RPMI8226 (cell line): ENCODE measurements at regions not wholly inside any gene's neighbourhood (a gene's known extent, or its start where the extent isn't known, plus 50 kb on each side); places are given as distances from the start of the nearest gene placed in this dataset.
A peak's percentile ranks its signal among the peaks of the same experiment; 100 is the strongest.
"Not testable (repeated sequence)": the region's sequence is repeated elsewhere in the genome, so short reads cannot be mapped to it uniquely, and the experiment has no call there.

ENCODE experiments used
- DNase-seq: peaks from one replicate; pipeline ENCODE4 v3.0.0-alpha.2; 2015

DNA sequence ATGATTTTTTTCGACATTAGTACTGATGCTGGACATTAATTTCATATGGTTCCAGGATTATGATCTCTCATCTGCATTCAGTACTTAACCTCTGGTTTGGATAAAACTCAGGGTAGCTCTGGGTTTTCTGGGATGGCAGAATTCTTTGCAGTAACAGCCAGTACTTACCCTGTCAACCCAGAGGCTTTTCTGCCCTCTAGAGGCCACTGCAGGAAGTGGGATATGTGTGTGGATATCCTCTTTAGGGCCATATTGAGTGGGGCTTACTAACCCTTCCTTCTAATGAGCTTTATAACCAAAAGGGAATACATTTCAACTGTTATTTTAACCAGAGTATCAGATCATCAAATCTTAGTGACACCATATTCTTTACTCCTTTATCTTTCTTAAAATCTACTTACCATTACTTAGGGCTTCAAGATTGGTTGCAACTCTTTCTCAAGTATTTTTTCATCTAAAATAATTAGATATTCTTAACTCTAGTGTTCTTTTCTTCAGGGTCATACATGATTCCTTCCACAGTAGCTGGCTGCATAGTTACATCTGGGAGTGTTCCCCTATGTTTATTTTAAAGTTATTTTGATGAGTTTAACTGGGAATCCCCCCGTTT lies 488.0 kb upstream of the STXBP6 start:
- DNase-seq, result peak; percentile 38

DNA sequence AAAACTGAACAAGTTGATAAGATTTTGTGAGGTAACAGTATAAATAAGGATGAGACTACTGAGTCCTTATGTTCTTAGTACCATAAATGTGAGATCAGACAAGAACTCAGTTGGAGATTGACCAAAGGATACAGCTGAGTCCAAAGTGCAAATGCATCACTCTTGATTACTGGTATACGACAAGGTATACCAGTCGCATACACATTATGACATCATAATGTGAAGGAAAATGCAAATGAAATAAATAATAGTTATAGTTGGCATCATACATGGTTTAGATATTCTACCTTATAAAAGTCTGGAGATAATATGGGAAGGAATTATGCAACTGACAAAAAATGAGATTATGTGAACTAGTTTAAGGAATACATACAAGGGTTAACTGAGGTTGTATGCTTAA lies 476.3 kb upstream of the STXBP6 start:
- no peak for DNase-seq

- no peak for DNase-seq
Measured at GRCh38 chr14:25522926-25523325, 473.0 kb upstream of the STXBP6 start.

GRCh38 chr14:25522116-25522515 lies 472.2 kb upstream of the STXBP6 start:
- DNase-seq, result no peak

- DNase-seq, result no peak
Measured at GRCh38 chr14:25521616-25522015, 471.7 kb upstream of the STXBP6 start.

DNA sequence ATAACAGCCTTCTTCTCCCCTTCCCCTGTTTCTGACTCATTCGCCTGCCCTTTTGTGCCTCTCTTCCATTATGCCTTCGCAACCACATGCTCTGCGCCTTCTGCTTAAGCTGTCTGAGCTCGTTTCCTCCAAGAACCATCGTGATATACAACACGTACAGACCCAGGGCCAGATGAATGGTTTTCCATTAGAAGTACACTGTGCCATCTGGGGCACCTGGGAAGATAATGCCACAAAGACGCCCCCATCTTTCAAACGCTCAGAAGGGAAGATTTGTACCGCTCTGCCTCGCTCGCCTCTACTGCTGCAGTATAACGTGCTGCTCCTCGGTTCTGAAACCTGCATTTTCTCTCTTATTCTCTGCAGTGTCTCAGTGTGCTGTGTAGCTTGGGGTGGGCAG lies 470.9 kb upstream of the STXBP6 start:
- no peak for DNase-seq

DNA sequence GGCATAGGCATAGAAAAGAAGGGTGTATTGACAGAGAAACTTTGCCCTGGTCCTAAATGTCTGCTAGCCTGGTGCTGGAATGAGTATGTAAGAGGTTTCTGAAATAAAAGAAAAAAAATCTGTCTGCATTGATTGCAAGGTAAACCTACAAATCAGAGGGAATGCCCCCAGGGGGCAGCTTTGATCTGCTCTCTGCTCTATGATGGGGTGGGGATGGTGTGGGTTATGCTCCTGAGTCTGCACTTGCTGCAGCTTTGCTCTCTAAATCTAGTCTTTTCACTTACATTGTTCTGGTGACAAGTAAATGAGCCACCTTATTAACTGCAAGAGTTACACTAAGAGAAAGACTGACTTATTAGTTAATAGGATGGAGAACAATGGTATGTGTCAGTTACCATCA lies 468.4 kb upstream of the STXBP6 start:
- DNase-seq, result no peak

DNA sequence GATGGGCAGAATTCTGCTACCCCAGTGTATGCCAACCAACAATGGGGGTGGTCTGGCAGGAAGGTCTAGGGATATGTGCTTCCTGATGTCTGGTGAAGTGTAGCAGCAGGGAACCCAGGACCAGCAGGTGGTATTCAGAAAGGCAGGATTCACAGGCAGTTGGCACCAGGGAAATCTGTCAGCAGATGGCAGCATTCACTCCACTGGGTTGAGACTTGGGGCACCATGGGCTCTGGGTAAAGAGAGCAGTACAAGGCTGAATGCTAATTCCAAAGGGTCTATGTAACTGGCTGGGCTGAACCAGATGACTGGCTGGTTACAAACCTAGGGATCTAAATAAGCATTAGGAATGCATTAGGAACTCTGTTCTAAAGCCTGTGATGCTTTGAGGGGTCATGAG lies 466.9 kb upstream of the STXBP6 start:
- no peak for DNase-seq

GRCh38 chr14:25508845-25509244 lies 458.9 kb upstream of the STXBP6 start:
- DNase-seq, result no peak

DNA sequence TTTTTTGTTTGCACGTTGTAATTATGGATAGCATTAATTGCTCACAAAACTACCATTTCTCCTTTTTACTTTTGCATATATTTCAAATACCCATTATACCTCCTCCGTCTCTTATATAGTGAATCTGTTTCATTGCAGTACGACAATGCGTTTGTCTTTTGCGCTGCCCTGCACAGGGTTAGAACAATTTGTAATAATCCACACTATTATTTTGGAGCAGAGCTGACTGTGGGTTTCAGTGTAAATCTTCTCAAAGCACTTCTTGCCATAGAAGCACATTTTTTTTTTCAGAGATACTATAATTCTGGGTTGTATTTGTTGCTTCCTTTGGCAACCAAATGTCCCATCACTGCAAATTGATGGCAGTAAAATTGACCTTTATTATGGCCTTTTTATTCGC lies 451.8 kb upstream of the STXBP6 start:
- DNase-seq, result no peak

GRCh38 chr14:25488961-25489360 lies 439.0 kb upstream of the STXBP6 start:
- DNase-seq, result no peak

- no peak for DNase-seq
Measured at GRCh38 chr14:25485381-25485780, 435.4 kb upstream of the STXBP6 start.

- no peak for DNase-seq
Measured at GRCh38 chr14:25484906-25485305, 435.0 kb upstream of the STXBP6 start.

DNA sequence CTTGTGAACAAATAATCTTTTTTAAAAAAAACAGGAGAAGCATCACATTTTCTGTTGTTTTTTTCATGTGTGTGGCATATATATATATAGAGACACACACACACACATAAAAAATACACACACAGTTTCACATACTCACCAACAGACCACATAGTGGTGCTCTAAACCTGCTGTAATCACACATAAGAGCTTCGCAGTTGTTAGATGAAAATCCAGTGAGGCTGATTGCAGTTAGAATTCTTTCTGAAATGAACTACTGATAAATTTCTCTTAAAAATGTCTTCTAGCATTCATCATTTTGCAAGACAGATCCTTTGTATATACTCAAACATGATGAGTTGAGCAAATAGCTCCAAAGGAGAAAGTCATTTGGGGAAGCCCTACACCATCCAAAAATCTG lies 434.3 kb upstream of the STXBP6 start:
- no peak for DNase-seq

DNA sequence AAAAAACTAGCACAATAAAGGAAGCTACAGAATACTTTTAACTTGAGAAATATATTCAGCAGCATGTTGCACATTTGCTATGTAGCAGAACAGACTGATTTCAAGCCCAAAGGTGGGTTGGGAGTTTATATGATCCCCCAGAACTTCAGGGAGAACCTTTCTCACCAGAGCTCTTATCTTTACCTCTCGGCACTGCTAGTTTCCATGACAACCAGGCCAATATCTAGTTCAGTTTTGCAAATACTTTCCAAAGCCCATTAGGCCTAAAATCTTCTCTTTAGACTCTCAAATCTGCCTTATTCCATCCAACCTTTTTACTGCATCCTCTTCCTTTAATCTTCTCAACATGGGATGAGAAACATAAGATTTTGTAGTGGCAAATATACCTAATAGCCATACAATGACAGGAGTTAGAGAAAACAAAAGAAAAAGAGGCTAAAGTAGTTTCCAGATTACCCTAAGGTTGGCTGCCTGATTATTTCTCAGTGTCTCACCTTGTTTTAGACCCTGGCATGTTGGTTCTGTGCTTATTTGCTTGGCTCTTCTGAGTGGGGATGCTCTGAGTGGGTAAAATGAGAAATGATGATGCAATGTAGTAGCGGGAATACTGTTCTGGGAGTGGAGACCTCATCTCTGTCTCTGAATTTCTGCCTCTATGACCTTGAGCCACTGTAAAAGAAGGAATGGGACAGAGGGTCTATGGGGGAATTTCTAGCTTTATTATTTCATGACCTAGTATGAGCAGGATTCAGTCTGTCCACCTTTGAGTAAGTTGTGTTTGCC lies 427.6 kb upstream of the STXBP6 start:
- no peak for DNase-seq

- DNase-seq, result no peak
Measured at GRCh38 chr14:25472700-25473099, 422.8 kb upstream of the STXBP6 start.

DNA sequence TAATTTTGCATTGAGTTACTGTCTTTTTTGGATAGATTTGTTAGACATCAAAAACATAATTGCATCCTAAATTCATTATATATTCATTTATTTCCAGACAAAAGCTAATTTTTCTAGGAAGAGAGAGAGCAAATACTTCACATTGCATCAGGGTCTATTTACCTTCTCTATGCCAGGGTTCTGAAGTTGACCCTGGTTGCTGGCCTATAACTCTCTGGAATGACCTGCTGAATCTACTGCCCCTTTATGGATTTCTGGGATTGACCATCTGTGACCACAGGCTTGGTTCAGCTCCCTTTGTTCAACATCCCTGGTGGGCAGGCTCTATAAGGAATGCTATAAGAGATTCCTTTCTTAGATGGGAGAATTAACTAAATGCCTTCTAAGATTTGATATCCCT lies 414.8 kb upstream of the STXBP6 start:
- no peak for DNase-seq

DNA sequence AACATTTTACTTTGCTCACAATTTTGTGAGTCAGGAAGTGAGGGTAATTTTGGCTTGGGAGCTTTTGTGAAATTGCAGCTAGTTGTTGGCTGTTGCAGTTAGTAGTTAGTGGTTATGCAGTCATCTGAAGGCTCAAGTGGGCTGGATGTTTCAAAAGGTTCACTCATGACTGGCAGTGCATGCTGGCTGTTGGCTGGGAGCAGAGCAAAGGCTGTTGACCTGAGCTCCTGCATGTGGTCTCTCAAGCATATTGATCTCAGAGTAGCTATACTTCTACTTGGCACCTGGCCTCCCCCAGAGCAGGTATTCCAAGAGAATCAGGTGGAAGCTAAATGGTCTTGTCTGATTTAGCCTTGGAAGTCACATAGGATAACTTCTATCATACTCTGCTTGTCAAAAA lies 414.1 kb upstream of the STXBP6 start:
- DNase-seq, result no peak

GRCh38 chr14:25463480-25463879 lies 413.5 kb upstream of the STXBP6 start:
- no peak for DNase-seq

DNA sequence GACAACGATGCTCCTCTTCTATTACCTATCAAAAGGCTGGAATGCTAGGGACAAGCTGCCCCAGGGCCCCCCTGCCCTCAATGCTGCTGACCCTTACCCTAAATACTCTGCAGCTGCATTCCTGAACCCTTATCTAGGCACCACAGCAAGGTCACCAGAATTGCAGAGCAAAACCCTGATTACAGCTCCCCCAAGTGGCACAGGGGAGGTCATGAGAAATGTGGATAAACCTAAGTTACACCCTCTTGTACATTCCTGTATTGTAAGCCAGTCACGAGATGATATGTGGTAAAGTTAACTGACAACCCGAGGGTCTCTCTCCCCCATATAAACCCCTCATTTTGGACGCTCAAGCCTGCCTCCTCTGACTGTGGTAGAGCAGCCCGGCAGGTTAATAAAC lies 411.8 kb upstream of the STXBP6 start:
- DNase-seq, result no peak

GRCh38 chr14:25444381-25444780 lies 394.4 kb upstream of the STXBP6 start:
- DNase-seq, result no peak

DNA sequence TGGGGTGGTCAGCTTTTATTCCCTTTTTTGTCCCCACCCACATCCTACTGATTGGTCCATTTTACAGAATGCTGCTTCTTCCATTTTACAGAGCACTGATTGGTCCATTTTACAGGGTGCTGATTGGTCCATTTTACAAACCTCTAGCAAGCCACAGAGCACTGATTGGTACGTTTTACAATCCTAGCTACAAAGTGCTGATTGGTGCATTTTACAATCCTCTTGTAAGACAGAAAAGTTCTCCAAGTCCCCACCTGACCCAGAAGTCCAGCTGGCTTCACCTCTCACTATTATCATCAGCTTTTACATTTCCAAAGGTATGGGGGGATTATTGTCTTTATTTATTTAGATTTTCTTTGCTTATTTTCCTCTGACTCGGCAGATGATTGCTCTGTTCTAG lies 390.4 kb upstream of the STXBP6 start:
- DNase-seq, result not testable (repeated sequence)

DNA sequence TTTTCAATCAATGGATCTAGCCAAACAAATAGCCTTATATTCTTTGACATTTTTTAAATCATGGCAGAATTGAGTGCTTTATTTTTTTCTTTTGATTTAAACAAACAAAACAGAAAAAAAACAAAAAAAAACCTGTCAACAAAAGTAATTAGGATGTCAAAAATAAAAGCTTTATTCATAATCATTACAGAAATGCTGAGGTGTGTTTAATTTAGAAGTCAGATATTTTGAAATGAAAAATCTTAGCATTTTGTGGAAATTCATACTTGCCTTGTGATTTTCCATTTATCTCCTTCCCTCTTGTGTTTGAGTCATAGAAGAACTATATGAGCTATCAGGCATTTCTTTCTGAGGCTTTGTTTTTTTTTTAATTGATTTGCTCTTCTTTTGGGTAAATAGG lies 387.0 kb upstream of the STXBP6 start:
- DNase-seq, result no peak

GRCh38 chr14:25436288-25436875 lies 386.4 kb upstream of the STXBP6 start:
- DNase-seq, result no peak
